GM21515 (cell line): ENCODE measurements at regions not wholly inside any gene's neighbourhood (a gene's known extent, or its start where the extent isn't known, plus 50 kb on each side); places are given as distances from the start of the nearest gene placed in this dataset.

Experiments used
- ATAC-seq: cut with Tn5 transposase; IDR thresholded peaks from one replicate; pipeline ENCODE4 v1.9.1; 2021; ENCODE audit not compliant: unreplicated experiment

GRCh38 chr4:22336822-22337221 is 179.0 kb downstream of the ADGRA3 start:
- ATAC-seq = no peak

DNA sequence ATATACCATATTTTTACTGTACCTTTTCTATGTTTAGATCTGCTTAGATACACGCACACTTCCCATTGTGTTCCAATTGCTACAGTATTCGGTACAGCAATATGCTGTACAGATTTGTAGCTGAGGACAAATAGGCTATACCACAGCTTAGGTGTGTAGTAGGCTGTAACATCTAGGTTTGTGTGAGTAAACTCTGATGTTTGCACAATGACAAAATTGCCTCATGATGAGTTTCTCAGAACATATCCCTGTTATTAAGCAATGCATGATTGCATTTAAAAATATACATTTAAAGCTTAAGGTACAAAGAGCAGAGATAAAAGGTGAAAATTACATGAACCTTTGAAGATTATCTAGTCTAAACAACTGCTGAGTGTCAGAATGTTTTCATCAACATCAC is 181.7 kb downstream of the ADGRA3 start:
- no peak for ATAC-seq

GRCh38 chr4:22324422-22324821 is 191.4 kb downstream of the ADGRA3 start:
- ATAC-seq = no peak

GRCh38 chr4:22323691-22324090 is 192.2 kb downstream of the ADGRA3 start:
- no peak for ATAC-seq

DNA sequence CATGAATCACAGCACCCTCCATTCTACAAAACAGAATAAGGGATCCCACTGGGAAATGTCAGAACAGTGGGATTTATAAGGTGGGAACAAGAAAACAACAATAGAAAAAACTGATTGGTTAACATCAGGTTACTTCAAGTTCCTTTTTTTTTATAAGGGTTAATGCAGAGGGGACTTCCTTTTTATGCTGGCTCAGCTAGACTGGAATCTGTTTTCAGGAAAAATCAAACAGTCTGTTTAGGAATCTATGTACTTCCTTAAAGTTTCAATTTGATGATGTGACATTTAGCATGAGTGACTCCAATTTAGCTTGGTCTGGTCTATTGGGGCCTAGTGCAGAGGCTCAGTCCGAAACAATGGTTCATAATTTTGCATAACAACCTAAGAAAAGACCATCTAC is 192.9 kb downstream of the ADGRA3 start:
- no peak for ATAC-seq

DNA sequence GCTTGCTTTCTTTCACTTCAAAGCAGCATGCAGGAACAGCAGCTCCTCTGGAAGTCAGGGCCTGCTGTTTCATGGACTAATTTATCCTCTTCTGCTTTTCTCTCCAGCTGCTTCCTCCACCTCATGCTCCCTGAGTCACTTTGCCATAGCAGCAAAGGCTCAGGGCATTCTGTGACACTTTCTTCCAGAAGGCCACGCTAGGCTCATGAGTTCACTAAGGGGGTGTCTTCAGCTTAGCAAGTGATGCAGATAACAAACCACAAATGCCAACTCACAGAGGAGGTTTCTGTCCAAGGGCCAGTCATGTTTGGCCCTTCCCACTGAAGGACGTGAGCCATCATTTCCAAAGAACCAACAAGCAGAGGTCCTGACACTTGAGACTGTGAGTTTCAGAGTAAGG is 200.2 kb downstream of the ADGRA3 start:
- no peak for ATAC-seq

DNA sequence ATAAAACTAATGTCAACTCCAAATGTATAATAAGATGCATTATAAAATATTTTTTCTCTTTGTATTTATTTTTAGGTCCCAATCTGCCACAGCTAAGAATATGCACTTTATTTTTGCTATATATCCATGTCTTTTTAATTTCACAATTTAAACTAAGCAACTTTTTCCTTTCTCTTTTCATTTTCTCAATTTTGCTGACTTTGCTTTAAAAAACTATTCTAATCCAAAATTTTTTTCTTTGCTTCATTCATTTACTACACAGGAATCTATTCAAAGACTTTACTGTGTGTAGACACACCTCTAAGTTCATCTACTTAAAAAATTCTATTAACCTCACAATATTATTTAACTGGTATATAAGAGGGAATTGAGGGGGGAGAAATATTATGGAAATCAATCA is 201.9 kb downstream of the ADGRA3 start:
- no peak for ATAC-seq

DNA sequence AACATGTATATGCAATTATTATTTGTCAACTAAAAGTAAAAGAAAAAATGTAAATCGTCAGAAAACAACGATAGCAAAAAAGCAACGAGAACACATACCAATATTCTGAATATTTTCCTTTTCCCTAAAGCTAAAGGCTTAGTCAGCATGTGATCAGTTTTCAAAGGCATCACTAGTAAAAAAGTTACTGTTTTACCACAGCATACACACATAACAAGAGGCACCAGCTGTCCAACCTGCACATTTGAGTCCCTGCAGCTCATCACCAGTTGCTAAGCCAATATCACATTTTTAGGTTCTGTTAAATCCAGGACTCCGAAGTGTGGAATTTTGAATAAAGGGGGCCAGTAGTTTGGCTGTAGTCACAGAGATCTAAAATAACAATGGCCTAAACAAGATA is 203.8 kb downstream of the ADGRA3 start:
- no peak for ATAC-seq

- no peak for ATAC-seq
These were observed 214.6 kb downstream of the ADGRA3 start for GRCh38 chr4:22301253-22301652.

GRCh38 chr4:22299678-22300077 is 216.2 kb downstream of the ADGRA3 start:
- no peak for ATAC-seq

- ATAC-seq = no peak
These were observed 228.2 kb downstream of the ADGRA3 start for GRCh38 chr4:22287631-22288030.

DNA sequence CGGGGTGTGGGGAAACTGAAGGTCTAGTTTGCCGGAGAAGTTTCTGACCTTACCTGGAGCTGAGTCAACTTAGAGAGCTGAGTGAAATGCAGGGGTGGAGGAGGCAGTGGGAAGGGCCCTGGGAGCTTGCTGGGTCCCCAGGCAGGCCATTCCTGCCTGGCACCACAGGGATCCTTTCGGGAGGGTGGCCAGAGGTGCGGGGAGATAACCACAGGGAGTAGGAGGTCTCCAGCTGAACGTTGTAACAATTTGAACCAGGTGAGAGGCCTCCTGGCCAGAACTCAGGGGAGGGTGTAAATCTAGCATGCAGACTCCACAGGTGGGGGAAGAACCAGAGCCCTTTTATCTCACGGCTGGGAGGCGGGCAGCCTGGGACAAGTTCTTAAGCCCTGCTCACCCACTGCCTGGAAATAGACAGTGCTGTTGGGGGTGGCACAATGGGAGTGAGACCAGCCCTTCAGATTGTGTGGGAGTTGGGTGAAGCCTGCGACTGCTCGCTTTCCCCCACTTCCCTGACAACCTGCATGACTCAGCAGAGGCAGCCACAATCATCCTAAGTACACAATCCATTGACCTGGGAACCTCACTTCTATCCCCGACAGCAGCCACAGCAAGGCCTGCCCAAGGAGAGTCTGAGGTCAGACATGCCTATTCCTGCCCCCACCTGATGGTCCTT is 247.4 kb downstream of the ADGRA3 start:
- ATAC-seq = no peak

DNA sequence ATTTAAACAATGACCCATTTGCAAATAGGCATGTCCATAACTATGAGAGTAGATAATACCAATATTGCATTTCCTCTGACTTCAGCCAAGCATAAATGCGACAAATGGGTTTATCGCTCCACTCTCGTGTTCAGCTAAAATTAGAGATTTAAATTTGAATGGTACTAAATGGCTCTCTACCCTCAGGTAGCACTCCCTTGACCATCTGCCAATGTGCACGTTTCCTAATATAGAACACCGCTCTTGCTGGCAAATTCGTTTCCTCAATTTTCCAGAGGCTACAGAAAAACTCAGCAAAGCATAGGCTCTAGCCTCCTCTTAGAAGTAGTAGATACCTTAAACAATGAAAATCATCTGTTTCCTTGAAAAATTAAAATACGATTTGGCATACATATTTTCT is 251.6 kb downstream of the ADGRA3 start:
- no peak for ATAC-seq

DNA sequence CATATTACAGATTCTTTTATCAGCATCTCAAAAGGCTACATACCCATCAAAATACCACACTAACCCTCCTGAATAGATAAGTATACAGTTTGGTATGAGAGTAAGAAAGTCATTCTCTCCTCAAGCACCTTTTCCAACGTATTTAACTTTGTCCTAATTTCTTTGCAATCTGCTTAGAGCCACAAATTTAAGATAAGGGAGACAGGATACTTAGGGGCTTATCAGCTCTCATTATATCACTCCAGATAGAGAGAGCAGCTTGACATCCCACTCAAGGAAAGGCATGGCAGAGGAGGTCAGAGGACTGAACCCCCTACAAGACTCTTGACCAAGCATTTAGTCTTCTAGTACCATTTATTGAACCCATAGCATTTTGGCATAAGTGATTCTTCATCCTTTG is 262.4 kb downstream of the ADGRA3 start:
- ATAC-seq = no peak

GRCh38 chr4:22246847-22247246 is 269.0 kb downstream of the ADGRA3 start:
- no peak for ATAC-seq

- ATAC-seq = no peak
These were observed 270.6 kb downstream of the ADGRA3 start for GRCh38 chr4:22245294-22245693.

DNA sequence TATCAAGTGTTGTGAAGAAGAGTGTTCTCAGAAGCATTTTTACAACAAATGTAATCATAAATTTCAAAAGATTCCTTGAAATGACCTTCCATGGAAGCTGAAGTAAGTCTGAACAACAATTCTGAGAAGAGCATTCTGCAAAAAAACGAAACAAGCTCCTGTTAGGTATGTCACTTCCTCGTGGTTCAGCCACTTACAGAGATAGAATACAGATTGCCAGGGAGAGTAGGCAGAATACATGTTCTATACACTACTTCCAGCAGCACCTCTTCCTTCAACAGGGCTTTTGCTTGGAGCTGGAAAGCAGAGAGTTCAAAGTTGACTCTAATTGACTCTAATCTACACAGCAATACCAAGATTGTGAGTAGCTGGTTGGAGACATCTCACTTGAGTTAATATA is 274.5 kb downstream of the ADGRA3 start:
- ATAC-seq = no peak

DNA sequence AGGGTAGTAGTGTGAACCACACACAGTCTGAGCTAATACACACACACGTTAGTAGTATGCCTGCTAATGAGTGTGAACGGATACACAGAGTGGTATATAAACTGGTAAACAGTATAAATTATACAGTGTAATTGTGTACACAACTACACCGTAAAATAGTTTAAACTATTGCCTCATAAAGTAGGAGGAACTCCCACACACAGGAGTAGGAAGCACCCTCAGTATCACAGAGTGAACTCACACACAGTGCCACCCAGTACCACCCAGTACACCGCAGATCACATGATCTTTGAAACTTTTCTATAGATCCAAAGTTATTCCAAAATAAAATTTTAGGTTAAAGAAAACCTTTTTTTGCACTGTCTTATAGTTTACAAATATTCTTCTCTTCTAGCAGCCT is 275.1 kb downstream of the ADGRA3 start:
- no peak for ATAC-seq

DNA sequence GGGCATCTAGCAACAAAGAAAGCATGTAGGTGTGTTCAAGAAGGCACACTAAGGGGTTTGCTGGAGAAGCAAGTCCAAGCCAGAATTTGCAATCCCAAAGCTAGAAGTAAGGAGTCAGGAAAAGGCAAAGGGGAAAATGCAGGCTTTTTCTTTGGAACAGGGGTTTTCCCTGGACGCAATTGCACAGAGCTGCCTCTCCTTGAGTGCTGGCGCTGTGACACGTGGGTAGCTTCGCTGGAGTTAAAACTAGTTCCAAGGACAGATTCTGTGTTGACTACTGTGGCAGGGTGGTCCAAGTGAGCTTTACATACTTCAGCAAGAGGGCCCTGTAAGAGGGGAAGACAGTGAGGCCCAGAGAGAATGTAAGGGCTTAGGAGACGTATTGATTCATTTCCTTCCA is 277.1 kb downstream of the ADGRA3 start:
- no peak for ATAC-seq

- ATAC-seq = no peak
These were observed 277.9 kb downstream of the ADGRA3 start for GRCh38 chr4:22237846-22238494.

GRCh38 chr4:22237155-22237751 is 278.6 kb downstream of the ADGRA3 start:
- no peak for ATAC-seq

DNA sequence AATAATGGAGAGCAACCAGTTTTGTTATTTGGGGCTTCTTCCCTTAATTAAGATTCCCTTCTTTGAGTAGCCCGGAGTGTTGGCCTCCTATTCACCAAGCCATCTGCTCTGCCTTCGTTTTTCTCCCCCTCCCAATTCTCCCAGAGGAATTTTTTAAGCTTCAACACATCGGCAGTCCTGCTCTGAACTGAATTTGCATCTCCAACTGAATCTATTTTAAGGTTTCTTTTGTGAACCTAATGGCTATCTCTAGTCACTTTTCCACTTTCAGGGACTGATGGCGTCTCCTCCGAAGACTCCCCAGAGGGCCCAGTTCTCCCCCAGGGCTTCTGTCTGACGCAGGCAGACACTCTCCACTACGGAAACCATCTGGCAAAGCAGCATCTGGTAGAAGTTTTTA is 280.2 kb downstream of the ADGRA3 start:
- no peak for ATAC-seq

DNA sequence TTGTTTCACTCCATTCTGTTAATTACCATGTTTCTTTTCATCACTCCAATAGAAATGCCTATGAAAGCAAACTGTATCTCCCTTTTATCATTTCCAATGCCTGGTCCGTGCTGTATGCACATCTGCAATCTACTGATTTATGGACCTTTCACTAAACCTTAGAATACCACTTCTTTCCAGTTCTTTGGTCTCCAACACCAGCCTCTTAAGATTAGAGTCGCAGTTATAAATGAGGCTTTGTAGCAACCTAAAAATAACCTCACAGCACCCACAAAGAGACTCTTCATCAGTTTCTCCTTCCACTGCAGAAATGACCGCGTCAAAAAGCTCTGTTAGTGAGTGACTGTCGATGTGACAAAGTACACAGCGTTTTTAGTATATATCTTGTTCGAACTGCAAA is 282.6 kb downstream of the ADGRA3 start:
- no peak for ATAC-seq
